ENCODE measurements at regions not wholly inside any gene's neighbourhood (a gene's known extent, or its start where the extent isn't known, plus 50 kb on each side); places are given as distances from the start of the nearest gene placed in this dataset.
A peak's percentile ranks its signal among the peaks of the same experiment; 100 is the strongest.
"Not testable (repeated sequence)": the region's sequence is repeated elsewhere in the genome, so short reads cannot be mapped to it uniquely, and the experiment has no call there.

DNA sequence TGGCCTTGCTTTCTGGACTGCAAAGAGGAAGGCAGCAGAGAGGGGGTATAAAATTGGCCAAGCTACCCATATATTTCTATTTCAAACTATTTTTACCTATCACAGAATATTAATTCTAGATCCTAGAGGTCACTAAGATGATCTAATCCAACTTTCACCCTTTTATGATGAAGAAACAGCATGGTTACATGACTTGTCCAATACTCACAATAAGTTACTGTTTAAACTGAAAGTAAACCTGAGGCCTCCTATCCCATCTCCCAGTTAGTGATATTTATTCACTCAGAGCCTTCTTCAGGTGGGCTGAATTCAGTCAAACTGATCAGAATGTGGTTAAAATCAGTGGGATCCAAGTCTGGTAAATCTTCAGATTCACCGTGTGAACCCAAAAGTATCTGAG lies 1345.1 kb downstream of the XPNPEP1 start:
- no peak for DNase-seq (ENCODE audit: extremely low read depth in 1 of 11, low read depth in 9 of 11, low spot score in 4 of 11)

DNA sequence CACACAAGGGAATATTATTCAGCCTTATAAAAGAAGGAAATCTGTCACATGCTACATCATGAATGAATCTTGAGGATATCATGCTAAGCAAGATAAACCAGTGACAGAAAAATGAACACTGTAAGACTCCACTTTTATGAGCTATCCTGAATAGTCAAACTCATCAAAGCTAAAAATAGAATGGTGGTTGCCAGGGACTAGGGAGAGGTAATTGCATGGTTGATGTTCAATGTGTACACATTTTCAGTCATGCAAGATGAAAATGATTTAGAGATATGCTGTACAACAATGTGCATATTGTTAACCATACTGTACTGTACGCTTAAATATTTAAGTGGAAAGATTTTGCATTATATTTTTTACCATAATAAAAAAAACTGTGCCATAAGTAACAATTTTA lies 1349.1 kb downstream of the XPNPEP1 start:
- DNase-seq (ENCODE audit: extremely low read depth in 1 of 11, low read depth in 9 of 11, low spot score in 4 of 11), result no peak

DNA sequence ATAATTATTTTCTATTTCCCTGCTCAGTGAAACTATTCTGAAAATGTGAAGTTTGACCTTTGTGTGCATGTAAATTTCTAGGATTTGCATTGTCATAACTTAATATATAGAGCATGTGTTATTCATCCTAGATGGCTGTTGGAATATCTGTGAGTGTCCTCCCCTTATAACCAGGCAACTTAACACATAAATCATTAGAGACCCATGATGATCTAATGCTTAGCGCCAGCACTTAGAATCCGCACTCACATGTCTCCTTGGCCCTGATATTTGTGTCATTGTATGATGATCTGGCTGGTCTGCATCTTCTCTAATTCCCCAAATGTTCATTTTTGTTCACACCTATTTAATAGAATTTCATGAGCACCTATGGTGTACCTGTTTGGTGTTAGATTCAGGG lies 1354.5 kb downstream of the XPNPEP1 start:
- no peak for DNase-seq (ENCODE audit: extremely low read depth in 1 of 11, low read depth in 9 of 11, low spot score in 4 of 11)

DNA sequence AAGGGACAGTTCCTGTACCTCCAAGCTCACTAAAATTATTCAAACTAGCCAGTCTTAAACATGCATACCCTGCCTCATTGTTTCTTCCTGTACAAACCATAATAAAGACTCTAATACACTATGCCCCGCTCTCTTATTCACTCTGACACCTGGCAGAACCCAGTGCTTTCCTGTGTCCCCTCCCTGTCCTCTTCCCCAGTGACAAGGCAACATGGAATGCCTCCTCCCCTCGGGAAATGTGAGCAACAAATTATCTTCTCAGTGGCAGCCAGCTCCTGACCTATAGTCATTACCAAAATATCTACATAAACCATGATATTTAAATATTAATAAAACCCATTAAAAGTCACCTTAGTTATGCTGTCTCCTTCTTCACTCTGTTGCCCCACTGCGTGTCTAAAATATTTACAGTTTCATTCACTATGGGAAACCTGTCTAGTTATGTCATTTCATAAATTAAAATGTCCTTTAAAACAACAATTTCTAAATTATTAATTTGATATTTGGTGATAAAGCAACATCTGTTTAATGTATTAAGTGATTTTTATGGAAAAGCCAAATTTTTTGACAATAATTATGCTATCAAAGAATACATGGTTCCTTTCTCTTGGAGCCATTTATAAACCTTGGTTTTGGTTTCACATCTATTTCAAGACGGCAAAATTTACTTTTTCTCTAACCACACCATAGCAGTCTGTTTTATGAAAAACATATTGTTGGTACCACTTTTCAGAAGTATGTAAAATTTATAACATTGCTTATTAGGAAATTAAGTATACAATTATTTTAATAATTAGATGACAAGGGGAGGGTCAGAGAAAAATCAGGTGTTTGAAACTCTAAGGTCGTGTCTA lies 1355.2 kb downstream of the XPNPEP1 start:
- no peak for DNase-seq (ENCODE audit: extremely low read depth in 1 of 11, low read depth in 9 of 11, low spot score in 4 of 11)

DNA sequence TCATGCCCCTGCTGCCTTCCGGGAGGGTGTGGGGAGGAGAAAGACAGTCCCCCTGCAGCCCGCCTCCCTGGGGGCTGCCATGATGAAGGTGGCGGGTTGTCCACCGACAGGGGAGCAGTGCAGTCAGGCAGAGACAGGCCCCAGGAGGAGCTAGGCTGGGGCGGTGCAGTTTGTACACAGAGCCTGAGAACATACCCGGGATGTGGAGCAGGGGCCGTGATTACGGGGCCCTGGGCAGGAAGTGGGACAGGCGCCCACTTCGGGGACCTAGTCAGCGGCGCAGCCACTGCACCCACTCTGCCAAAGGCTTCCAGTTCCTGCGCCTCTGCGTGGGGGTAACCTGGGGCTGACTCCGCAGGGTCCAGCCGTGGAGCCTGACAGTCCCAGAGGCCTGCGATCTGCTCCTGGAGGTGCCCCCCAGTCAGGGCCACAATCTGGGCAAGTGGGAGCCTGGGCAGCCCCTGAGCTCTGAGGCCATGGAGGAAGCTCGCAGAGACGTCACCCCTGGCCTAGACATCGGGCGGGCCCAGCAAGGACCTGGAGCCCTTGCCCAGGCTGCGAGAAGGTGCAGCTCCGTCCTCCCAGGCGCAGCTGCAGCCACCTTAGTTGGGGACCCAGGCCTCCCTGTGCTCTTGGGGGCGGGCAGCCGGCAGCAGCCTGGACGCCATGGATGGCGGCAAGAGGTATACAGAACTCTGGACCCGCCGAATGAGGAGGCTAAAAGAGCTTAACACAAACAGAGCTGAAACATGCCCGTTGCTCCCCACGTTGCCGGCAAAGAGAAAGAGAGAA lies 1356.8 kb downstream of the XPNPEP1 start:
- no peak for DNase-seq (ENCODE audit: extremely low read depth in 1 of 11, low read depth in 9 of 11, low spot score in 4 of 11)

DNA sequence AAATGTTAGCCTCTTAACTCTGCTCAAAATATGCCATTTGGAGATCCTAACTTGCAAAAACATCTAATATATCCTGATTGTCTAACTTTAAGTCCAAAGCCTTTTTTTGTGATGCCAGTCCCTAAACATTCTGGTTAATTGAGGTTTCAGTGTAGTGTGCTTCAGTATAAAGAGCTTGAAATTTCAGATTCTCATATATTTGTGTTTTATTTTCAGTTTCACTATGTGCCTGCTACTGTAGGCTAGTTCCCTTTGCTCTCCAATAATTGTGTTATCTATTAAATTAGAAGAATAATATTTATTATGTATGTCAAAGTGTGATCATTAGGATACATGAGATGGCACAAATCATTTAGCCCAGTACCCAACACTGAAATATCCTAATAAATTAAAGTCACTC lies 1361.2 kb downstream of the XPNPEP1 start:
- no peak for DNase-seq (ENCODE audit: extremely low read depth in 1 of 11, low read depth in 9 of 11, low spot score in 4 of 11)

DNA sequence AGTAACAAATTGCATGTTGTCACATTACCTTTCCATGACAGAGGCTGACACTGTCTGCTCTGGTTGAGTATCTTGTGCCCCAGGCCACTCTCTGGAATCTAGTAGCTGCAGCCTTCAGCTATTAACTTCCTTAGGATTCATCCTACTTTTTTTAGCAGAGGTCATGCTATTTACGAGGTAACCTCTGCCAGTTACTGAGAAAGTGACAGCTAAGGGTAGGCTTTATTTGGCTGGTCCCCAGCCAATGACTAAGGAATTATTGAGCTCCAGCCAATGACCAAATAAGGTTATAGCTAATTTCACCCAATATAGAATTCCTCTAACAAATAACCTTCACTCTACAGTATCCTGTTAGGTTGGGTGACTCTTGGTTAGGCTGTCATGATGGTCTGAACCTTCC lies 1361.7 kb downstream of the XPNPEP1 start:
- no peak for DNase-seq (ENCODE audit: extremely low read depth in 1 of 11, low read depth in 9 of 11, low spot score in 4 of 11)

DNA sequence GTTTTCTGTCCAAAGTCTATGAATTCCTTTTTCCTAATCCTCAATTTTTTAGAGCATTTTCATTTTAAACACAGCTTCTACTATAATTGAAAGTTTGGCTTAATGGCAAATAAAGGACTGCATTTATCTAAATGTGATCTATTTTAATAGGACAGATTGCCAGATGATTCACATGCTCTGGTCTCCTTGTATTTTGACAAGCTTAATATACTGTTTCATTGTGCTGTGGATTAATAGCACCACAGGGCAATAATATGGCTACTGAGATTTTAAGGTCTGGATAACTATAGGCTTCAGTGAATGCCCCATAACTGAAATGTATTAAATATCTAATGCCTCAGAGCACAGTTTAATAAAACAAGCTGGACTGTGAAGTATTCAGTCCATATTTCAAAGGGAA lies 1362.8 kb downstream of the XPNPEP1 start:
- DNase-seq (ENCODE audit: extremely low read depth in 1 of 11, low read depth in 9 of 11, low spot score in 4 of 11), result no peak

DNA sequence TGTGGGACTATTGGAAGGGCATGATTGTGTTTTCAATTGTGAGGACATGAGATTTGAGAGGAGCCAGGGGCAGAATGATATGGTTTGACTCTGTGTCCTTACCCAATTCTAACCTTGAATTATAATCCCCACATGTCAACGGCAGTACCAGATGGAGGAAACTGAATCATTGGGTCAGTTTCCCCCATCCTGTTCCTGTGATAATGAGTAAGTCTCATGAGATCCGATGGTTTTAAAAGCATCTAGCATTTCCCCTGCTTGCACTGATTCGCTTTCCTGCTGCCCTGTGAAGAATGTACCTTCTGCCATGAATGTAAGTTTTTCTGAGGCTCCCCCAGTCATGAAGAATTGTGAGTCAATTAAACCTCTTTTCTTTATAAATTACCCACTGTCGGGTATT lies 1367.1 kb downstream of the XPNPEP1 start:
- DNase-seq (ENCODE audit: extremely low read depth in 1 of 11, low read depth in 9 of 11, low spot score in 4 of 11), result no peak

DNA sequence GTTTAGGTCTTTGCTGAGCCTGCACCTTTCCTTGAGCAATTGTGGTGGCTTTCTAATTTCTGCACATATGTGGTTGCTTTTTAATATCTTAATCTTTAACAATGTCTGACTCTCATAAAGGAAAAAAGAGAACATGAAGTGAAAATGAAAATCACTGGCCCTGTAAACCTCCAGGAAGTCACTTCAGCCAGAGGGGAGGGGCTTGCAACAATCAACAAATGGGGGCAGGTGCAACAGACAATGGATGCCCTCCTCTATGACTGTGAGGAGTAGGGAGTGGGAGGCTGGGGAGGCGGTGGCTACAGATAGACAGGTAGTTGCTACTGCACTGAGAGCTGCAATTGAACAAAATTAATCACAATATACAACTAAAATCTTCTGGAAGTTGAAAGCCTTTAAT lies 1377.4 kb downstream of the XPNPEP1 start:
- DNase-seq (ENCODE audit: extremely low read depth in 1 of 11, low read depth in 9 of 11, low spot score in 4 of 11), result no peak

DNA sequence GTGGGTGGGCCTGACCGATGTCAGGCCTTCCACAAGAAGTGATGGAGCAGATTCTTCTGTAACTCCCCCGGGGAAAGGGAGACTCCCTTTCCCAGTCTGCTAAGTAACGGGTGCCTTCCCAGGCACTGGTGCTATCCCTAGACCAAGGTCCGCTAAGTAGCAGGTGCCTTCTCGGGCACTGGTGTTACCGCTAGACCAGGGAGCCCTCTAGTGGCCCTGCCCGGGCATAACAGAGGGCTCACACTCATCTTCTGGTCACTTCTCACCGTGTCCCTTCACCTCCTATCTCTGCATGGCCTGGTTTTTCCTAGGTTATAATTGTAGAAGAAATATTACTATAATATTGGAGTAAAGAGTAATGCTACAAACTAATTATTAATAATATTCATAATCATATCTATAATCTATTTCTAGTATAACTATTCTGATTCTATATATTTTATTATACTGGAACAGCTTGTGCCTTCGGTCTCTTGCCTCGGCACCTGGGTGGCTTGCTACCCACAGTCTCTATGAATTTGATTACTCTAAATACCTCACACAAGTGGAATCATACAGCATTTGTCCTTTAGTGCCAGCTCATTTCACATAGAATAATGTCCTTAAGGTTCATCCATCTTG lies 1378.7 kb downstream of the XPNPEP1 start:
- peak; percentile 15 to 43 (median 39) for DNase-seq (ENCODE audit: extremely low read depth in 1 of 11, low read depth in 9 of 11, low spot score in 4 of 11)

DNA sequence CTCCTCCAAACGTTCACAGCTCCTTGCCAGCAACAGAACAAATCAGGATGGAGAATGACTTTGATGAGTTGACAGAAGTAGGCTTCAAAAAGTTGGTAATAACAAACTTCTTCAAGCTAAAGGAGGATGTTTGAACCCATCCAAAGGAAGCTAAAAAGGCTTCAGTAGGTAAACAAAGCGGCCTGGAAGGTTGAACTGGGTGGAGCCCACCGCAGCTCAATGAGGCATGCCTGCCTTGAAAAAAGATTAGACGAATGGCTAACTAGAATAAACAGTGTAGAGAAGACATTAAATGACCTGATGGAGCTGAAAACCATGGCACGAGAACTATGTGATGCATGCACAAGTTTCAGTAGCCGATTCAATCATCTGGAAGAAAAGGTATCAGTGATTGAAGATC lies 1369.0 kb upstream of the SORCS1 start:
- not testable (repeated sequence) for DNase-seq (ENCODE audit: extremely low read depth in 1 of 11, low read depth in 9 of 11, low spot score in 4 of 11)

DNA sequence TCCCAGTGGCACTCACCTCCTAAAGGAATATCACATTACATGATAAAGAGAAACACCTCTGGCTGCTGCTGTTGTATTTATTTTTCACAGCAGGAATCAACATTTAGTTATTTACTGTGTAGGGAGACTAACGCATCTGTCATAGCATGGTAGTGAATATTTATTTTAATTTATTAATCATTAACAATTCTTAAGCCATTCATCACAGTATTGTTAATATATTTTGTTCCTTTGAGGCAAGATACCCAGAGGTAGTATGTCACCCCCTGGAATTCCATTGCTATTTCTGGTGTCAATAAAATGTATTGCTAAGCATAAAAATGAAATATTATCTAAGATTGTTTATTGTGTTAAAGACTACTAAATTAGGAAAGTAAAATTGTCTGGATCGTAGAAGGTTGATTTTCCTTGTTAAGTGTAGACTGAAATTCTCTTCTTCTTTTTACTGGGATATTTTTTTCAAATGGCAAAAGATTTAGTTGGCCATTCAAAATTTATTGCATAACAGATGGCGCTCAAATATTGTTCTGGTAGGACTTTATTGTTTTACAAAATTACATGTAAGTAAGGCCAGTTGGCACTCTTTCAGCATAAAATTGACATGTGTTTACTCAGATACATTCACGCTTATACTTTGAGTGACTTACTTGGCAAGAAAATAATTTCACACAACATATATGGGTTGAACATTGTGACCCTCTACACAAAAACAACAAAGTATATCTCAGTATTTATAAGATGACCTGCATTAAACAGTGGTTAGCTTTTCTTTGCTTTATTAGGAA lies 1358.7 kb upstream of the SORCS1 start:
- DNase-seq (ENCODE audit: extremely low read depth in 1 of 11, low read depth in 9 of 11, low spot score in 4 of 11), result no peak

DNA sequence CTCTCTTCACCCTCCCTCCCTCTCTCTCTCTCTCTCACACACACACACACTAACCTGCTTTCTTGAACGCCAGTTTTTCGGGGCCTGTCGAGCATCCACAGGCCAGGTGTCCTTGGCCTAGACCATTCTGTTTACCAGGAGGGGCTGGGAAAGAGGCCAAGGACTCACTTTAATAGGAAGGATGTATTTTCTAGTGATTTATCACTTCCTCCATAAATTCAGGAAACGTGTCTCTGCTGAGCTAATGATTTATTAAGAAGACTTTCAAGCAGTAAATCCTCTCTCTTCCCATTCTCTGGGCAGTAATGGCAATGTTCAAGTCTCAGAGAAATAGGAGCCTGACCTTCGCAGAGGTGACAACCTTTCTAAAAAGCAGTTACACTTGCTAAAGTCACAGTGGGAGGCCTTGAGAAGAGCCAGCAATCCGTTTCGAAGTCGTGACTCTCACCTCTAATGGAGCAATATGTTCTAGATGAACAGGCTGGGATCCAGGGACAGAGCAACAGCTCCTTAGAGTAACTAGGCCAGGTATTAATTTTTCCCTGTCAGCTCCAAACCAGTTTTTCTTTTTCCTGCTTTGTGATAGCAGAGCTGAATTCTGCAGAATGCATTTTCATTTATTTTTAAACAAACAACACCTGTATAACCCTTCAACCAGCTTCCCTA lies 1357.5 kb upstream of the SORCS1 start:
- DNase-seq (ENCODE audit: extremely low read depth in 1 of 11, low read depth in 9 of 11, low spot score in 4 of 11), result peak in 6 of 11 donors; percentile 5 to 22 (median 14)

DNA sequence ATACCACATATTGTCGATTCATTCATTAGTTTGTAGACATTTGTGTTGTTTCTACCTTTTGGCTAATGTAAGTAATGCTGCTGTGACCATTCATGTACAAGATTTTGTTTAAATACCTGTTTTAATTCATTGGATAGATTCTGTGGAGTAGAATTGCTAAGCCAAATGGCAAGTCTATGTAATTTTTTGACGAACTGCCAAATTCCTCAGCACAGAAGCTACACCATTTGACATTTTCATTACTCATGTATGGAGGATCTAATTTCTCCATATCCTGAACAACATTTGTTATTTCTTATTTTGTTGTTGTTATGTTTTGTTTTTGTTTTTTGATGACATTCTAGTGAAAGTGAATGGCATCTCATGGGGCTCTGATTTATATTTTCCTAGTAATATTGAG lies 1351.3 kb upstream of the SORCS1 start:
- DNase-seq (ENCODE audit: extremely low read depth in 1 of 11, low read depth in 9 of 11, low spot score in 4 of 11), result no peak

DNA sequence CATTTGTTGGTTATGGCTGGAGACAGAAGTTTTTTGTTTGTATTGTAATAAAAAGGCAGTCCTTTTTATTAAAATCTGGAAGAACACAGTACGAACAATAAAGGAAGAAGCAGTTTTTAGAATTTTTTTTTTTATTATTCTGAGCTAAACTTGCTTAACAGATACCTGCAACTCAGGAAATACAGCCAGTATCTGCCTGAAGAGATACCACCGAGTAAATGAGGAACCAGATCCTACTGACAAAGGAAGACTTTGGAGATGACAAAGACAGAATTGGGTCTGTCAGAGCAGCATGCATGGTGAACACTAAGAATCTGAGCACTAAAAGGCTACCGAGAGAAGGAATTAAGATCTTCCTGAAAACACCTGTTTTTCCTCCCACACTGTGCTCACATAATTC lies 1335.9 kb upstream of the SORCS1 start:
- no peak for DNase-seq (ENCODE audit: extremely low read depth in 1 of 11, low read depth in 9 of 11, low spot score in 4 of 11)

DNA sequence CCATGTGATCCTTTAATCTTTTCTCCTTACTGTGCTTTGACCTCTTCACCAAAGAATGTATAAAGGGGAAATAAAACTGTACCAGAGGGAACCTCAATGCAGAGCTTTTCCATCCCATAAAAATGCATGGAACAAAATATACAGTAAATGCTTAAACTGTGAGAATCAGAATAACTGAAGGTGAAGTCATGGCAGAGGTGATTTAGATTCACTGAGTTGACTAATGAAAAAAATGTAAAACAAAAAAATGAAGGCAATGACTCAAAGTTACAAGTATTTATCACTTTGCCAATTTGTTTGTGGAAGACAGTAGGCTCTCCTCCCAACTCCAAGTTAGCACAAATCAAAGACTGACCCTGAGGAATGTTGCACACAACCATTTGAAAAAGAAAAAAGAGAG lies 1331.6 kb upstream of the SORCS1 start:
- no peak for DNase-seq (ENCODE audit: extremely low read depth in 1 of 11, low read depth in 9 of 11, low spot score in 4 of 11)

DNA sequence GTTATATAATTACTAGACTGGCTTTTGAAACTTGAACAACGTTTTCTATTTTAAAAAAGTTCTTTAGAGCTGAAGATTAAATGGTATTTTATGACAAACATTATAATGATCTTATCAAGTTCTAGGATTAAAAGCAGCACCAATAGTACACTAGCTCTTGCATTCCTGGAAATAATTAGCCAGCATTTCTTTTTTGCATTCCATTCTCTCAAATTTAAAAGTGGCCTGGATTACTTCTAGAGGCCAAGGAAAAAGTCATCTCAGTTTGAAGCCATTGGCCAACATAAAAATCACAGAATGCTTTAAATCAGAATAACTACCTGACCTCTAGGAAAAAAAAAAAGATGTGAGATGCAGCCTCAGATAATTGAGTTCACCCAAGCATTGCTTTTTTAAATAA lies 1326.4 kb upstream of the SORCS1 start:
- DNase-seq (ENCODE audit: extremely low read depth in 1 of 11, low read depth in 9 of 11, low spot score in 4 of 11), result peak in 1 of 11 donors; percentile 2

DNA sequence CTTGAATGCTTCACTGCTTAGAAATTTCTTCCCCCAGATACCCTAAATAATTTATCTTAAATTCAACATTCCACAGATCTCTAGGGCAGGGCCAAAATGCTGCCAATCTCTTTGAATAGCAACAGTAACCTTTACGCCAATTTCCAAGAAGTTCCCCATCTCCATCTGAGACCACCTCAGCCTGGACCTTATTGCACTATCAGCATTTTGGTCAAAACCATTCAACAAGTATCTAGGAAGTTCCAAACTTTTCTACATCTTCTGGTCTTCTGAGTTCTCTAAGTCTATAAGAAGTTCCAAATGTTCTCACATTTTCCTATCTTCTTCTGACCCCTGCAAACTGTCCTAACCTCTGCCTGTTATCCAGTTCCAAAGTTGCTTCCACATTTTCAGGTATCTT lies 1306.9 kb upstream of the SORCS1 start:
- DNase-seq (ENCODE audit: extremely low read depth in 1 of 11, low read depth in 9 of 11, low spot score in 4 of 11), result no peak
